NCI-H1930 (cell line): ENCODE measurements at regions not wholly inside any gene's neighbourhood (a gene's known extent, or its start where the extent isn't known, plus 50 kb on each side); places are given as distances from the start of the nearest gene placed in this dataset.

Experiments
- DNase-seq, 2 experiments: peaks; one replicate each; lab custom pipeline; 2025; lab: John Stamatoyannopoulos, UW

DNA sequence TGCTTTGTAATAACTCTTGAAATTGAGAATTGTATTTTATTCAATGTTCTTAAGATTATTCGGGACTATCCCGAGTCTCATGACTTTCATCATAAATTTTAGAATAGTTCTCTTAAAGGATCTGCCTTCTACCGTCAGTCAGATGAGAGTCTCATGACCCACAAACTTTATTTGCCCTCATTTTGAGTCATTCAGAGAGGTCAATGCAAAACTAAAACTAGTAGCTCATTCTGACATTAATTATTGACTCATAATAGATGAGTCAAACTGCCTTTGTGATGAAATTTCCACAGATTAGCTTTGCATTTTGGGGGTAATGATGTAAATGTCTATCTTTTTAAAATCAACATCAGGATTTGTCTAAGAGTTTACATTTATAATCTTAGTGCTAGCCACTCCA is 1527.3 kb downstream of the TECRL start:
- no peak for DNase-seq

DNA sequence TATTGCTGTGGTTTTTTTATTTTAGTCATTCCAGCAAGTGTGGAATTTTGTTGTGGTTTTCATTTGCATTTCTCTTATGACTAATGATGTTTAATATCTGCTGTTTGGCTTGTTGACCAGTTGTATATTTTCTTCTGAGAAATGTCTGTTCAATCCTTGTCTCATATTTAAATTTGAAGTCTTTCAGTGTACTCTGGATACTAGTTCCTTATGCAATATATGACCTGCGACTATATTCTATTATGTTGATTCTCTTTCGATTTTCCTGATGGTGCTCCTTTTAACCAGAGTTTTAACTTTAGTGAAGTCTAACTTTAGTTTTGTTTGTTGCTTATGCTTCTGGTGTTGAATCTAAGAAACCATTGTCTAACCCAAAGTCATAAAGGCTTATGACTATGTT is 1528.0 kb downstream of the TECRL start:
- DNase-seq = no peak

DNA sequence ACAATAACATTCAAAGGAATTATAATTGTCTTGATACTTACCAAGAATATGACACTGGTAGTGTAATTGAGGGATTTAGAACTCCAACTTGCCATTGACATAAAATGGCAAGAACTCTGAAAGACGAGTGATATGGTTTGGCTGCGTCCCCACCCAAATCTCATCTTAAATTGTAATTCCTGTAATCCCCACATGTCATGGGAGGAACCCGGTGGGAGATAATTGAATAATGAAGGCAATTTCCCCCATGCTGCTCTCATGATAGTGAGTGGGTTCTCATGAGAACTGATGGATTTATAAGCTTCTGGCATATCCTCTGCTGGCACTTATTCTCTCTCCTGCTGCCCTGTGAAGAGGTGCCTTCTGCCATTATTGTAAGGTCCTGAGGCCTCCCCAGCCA is 1536.4 kb downstream of the TECRL start:
- no peak for DNase-seq

DNA sequence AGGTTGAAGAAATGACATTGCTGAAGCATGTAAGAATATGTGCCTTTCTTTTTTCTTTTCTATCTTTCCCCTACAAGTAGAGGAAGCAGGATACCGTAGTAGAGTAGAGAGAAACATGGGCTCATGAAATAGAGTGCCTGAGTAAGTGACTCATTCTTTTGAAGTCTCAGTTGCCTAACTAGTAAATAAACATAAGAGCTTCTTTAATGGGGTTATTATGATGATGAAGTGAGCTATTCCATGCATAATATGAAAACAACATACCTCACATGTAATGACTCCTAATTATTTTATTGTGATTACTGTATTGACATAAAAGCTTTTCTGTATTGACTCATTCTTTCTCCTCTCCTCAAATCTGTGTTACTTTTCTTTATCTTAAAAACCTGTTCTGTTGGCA is 1538.2 kb downstream of the TECRL start:
- DNase-seq = no peak

DNA sequence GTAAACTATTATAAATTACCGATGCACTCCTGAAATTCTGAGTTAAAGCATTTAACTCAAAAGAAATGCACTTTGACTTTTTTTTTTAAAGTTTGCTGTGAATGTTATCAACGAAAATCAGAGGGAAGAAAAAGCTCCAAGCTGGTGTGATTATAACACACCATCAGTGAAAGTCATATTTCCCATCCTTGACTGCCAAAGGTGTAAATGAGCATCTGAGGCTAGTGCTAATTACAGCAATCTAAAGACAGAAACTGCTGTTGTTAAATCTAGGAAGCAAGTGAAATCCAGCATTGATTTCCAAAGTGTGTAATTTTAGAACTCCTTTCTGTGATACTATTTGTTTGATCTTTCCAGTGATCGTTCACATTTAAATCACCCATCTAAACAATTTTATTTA is 1538.8 kb downstream of the TECRL start:
- DNase-seq = no peak

DNA sequence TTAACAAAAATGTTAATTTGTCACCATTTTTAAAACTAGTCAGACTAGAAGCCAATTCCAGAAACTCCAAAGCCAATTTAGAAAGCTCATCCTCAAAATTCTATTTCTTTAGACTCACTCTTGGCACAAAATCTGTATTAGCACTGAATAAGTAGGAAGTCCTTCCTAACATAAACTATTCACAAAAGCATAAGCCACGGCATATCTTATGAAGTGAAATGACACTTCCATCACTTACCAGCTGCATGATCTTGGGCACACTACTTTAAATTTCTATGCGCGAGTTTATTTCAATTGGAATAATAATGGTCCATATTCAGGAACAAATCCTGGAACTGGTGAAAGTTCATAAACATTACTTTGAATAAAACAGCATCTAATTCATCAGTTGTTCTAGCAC is 1544.0 kb downstream of the TECRL start:
- no peak for DNase-seq

DNA sequence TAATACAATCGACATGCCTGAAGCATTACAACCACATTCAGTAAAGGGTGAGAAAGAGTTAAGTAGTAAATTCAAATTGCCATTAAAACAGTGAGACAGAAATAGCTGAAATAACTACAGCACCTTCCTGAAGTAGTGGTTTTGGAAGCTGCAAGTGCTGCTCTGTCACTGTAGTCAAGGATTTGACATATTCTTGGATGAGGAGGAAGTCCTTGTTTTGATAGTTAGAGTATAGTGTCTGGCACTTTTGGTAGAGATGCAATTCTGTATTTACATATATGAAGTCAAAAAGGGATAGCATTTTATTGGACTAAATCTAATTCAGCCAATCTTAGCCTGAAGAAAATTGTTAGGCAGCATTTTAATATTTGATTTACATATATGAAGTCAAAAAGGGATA is 1559.6 kb downstream of the TECRL start:
- no peak for DNase-seq

DNA sequence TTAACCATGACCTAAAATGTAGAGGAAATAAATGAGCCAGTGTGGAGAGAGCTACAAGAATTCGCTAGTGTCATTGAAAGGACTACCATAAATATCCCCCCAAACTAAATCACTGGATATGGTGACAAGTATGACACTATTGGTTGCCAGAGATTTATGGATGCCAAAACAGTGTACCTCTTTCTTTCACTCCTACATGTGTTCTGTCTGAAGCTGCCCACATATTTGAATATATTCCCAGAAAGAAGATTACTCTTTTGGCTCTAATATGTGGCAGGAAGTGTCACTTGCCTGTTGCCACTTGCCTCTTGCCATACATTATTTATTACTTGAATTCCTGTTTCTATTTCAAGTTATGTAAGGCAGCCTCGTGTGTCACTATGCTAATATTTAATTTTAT is 1573.6 kb downstream of the TECRL start:
- no peak for DNase-seq

DNA sequence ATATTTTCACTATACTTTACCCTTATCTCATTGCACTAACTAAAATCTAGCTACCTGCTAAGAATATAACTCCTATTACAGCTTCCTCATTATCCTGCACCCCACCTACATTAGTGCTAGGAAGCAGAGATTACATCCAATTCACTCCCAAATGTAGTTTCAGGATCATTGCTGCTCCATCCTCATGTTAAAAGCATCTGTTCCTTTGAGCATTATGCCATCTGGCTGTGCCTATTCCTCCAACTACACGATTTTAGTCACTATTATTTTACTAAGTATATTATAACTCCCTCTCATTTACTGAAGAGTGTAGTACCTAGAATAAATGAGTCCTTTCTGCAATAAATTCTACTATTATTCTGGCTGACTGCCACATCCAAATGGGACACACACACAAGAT is 1586.9 kb downstream of the TECRL start:
- no peak for DNase-seq

DNA sequence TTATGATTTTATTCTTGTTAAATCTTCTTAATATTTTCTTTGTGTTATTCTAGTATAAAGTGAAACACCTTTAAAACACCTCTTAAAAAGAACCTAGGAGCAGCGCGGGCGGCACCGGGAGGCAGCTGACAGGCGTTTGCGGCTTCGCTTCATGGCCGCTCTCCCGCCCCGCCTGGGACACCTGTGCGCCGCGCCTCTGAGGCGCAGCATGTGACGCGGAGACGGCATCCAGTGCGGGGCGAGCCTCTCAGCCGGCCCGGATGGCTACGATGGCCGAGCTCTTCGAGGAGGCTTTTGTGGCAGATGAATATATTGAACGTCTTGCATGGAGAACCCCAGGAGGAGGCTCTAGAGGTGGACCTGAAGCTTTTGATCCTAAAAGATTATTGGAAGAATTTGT is 1592.7 kb downstream of the TECRL start:
- DNase-seq = peak in 1 of 2 experiments; percentile 2

DNA sequence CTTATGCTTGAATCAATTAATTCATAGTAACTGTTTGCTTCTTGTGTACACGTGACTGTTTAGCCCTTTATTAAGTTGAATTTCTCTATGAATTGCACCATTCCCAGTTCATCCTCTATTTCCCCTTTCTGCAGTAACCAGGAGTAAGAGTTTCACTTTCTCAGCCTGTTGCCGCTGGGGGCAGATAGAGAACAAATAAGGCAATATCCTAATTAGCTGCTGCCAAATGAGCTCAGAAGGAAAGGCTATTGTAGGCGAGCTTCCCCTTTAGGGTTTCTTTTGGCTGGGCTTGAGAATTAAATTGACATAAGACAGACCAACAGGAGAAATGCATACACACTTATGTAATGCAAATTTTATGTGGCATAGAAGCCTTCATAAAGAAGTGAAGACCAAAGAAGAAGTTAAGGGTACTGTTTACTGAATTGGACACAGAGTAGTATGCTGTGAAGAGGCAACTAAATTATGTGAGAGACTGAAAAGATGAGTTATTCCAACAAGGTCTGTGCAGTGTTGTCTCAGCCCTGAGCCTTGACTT is 1594.7 kb downstream of the TECRL start:
- no peak for DNase-seq

DNA sequence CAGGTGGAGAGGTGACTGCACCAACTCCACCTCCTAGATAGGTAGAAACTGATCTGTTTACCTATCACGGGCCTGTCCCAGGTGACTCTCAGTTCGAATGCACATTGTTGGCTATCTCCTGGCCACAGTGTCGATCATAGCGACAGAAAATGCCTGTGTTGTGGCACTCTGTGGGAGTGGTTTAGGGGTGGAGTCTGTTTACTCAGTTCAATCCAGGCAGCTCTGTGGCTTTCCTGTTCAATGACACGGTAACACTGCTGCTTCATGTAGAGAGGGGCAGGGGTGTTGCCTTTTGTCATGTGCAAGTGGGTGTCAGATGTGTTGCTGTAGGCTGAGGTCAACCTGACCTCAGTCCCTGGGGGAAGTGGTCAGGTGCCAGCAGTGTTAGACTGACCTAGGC is 1602.4 kb downstream of the TECRL start:
- no peak for DNase-seq

DNA sequence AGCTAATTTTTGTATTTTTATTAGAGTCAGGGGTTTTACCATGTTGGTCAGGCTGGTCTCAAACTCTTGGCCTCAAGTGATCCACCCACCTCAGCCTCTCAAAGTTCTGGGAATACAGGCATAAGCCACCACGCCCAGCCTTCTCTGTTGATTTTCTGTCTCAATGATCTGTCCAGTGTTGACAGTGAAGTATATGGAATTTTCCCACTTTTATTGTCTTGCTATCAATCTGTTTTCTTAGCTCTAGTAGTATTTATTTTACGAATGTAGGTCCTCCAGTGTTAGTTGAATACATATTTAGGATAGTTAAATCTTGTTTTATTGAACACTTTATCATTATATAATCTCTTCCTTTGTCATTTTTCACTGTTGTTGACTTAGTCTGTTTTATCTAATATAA is 1603.9 kb downstream of the ADGRL3 start:
- no peak for DNase-seq

DNA sequence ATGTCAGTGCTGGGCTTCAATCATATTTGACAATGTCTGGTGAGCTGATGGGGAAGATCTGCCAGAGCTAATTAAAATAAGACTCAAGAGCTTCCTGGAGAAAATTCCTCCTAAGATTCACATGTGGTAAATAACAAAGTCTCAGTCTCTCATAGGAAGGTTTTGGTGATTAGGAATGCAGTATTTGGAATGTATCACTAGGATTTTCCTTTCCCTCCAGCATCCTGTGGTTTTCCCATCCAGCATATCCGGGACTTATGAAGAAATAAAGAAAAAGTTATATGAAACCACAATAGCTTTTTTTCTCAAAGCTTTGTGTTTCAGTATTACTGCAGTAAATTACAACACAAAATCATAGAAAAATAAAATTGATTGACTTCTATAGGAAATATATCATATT is 1597.1 kb downstream of the ADGRL3 start:
- DNase-seq = no peak

DNA sequence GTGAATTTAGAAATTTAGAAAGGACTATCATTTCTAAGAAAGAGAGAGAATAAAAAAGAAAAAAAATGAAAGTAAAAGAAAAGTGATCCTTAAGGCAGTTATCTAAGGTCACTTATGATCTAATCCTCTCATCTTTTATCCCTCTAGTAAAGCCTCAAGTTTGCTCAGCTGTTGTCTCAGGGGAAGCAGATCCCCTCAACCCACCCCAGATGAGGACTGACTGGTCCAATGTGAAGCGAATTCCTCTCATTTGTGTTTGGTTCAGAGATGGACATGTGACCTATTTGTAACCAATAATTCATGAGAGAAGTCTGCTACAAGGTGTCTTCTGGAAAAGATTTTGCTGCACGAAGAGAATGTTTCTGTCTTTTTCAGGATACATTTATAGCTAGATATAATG is 1591.3 kb downstream of the ADGRL3 start:
- DNase-seq = no peak

DNA sequence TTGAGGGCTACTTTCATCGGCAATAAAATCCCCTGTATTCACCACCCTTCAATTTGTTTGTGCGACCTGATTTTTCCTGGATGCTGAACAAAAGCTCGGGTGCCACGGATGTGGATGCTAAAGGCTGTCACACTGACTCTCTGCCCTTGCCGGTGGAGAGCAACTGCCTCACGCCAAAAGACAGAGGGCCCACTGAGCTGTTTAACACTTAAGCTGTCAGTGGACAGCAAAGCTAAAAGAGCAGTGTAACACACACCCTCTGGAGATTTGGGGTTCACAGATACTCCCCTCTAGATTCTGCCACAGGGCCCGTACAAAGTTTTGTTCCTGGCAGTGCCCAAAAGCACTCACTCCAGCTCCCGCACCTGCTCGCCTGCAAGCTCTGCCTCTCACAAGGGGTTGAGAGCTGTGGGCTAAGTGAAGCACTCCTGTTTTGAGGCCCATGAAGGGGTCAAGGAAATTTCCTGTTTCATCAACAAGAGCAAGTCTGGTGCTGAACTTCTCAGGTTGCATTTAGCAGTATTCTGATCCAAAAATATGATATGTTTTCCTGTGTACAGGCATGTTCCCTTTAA is 1571.9 kb downstream of the ADGRL3 start:
- DNase-seq = no peak

DNA sequence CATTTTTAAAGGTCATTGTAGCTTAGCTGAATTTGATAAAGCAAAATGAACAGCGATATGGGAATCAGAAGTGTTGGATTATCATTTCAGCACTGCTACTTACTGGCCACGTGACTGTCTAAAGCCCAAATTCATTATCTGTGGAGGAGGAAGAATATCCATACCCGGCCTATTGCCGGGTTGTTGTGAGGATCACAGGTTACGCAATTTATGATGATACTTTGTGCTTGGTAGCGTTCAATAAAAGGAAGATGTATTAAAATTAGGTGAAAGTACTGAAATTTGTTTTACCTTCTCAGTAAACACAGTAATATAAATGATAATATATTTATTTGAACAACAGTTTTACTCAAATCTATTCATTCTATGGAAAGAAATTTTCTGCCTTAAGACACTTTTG is 1540.2 kb downstream of the ADGRL3 start:
- no peak for DNase-seq

DNA sequence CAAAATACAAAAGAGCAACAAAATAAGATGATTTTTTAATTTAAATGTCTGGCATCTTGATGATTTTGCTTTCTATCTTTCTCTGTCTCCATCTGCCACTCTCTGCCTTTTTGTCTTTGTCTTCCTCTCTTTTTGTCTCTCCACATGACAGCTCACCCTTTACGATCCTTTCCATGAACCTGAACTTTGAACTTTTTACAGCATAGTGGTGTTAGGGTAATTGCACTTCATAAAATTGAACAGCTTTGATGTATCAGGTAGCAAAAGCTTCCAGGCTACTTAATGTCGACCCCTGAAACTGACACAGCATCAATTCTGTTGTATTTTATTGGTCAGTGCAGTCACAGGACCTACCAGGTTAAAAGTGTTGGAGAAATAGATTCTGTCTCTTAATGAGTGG is 1517.0 kb downstream of the ADGRL3 start:
- no peak for DNase-seq

DNA sequence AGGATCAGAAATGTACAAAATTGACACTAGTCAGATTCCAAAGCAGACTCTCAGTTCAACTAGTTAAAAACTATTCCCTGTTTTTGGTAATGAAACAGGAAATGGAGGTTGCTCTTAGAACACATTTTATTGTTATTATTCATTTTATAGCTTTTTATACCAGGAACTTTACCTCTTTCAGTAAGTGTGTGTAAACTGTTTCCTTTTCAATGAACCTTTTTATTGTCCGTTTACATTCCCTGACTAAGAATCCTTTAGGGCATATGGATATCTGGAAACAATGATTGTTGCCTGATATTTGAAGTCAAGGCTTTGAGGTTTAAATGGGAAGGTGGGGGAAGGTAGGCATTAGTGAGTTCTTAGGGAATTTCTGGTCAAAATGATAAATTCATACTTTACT is 1511.4 kb downstream of the ADGRL3 start:
- no peak for DNase-seq

DNA sequence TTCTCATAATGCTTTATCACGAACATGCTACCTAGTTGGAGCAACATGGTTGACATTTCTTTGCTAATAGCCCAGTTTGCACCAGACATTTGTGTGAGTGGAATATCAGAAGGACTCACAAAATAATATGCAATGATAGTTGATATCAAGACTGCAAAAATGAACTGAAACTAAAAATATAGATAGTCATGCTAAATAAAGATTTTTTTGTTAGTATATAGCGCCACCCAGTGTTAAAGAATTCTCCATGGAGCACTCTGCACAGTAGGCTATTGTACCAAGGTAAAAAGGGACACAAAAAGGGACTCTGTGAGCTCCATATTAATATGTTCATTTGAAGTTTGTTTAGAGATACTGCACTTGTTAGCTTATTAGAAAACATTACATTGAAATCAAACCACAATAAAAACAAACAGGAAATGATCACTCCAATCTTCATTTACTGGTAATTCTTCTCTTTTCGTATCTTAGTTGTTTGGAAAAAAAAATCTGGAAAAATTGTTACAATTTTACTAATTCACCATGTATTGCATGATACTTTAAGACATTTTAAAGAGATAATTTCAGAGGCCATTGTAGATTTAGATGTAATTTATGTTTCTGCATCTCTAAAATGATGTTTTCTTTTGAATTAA is 1509.6 kb downstream of the ADGRL3 start:
- DNase-seq = peak; percentile 1 to 26

DNA sequence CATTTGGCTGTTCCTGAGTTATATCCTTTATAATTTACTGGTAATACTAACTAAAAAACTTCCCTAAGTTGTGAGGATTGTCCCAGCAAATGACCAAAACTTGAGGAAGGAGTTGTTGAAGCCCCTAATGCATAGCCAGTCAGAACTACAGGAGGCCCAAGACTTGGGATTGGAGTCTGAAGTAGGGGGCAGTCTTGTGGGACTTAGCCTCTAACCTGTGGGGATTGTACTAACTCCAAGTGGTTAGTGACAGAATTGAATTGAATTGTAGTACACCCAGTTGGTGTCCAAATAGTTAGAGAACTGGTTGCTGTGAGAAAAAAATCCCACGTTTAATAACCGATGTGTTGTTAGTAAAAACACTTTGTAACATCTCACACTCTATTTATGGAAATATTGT is 1506.3 kb downstream of the ADGRL3 start:
- no peak for DNase-seq

DNA sequence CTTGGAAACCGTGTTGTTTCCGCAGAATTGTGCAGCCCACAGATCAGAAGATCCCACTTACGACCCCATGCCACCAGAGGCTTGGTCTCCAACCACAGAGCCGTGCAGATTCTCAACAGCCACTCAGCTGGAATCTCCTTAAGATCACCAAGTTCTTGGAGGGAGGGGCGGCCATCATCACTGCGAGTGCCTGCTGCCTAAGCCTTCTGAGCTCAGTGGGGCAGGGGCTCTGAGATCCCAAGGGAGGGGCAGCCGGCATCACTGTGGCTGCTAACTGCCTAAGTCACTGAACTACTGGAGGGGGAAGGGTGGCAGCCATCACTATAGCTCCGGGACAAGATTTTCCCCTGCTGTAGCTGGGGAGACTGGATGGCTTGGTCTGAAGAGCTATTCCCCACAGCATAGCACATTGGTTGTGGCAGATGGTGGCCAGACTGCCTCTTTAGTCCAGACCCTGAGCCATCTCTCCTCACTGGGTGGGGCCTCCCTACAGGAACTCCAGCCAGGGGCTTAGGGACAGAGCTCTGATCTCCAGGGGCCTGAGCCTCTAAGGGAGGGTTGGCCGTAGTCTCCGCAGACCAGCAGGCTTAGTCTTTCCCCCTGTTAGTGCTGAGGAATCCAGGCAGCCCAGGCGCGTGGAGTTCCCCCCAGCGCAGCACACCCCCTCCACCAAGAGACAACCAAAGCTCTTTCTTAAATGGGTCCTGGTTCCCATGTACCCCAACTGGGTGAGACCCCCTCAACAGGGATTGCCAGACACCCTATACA is 1483.9 kb downstream of the ADGRL3 start:
- no peak for DNase-seq

DNA sequence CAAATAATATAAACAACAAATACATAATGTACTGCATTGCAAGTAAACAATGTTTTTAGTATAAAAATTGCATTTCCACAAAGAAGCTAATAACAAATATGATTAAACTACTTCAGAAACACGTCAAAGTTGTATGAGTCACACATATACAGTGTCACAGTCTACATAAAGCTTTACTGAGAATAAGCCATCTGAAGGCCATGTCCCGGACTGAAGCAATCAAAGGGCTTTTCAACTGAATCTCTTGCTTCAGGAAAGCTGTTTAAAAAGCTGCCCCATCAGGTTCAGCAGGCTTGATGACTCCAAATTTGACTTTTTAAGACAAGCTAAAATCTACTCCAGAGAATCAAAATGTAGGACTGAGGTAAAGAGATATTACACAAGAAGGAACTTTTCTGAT is 1476.8 kb downstream of the ADGRL3 start:
- DNase-seq = no peak
